ENCODE measurements at regions not wholly inside any gene's neighbourhood (a gene's known extent, or its start where the extent isn't known, plus 50 kb on each side); places are given as distances from the start of the nearest gene placed in this dataset.

DNA sequence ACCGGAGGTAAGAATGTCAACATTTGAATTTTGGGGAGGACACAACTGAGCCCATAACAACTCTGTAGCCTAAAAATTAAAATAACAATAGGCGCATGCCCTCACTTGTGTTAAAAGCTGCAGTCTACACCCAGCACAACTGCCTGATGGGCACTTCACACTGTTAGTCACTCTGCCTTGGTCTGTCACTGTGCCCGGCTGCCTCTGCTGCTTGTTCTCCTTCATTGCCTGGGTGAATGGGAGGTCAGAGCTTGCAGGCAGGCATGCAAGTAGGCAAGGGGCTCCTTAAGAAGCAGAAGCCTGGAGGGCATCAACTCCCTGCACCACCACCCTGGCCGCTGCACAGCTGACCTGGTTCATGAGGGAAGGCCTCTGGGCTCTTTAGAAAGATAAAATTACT lies 374.8 kb downstream of the MID1IP1 start:
- TF ChIP-seq MAX (CRISPR knock-in tag; IDR thresholded peaks at IDR 0.05) (no peak), POLR2AphosphoS5 (IDR thresholded peaks at IDR 0.05; ENCODE audit: control insufficient read depth, insufficient read depth, low read depth, low read length) (no peak), NFE2L1 (tag; IDR thresholded peaks at IDR 0.05; ENCODE audit: borderline replicate concordance, low read depth) (no peak), CTCF (IDR thresholded peaks at IDR 0.05 in 2 of 3, conservative IDR thresholded peaks at IDR 0.05 in 1 of 3; ENCODE audit: insufficient read depth in 2 of 3, low read depth in 1 of 3, low read length in 3 of 3) (no peak), NFIX (CRISPR knock-in tag; IDR thresholded peaks at IDR 0.05; ENCODE audit: low read depth) (no peak), ZNF384 (IDR thresholded peaks at IDR 0.05; ENCODE audit: low read depth, low read length) (no peak), RFX5 (IDR thresholded peaks at IDR 0.05; ENCODE audit: low read depth, low read length) (no peak), ZFX (CRISPR knock-in tag; IDR thresholded peaks at IDR 0.05) (no peak)
